Tibial artery (tissue), 4 donors: ENCODE measurements at regions not wholly inside any gene's neighbourhood (a gene's known extent, or its start where the extent isn't known, plus 50 kb on each side); places are given as distances from the start of the nearest gene placed in this dataset.

Source experiments
- DNase-seq, 2 donors: peaks; one replicate each; pipeline ENCODE4 v3.0.0-alpha.2; 2019
- H3K27ac ChIP-seq, 2 donors: fragments of 200-600 bp; sonication (generic) in 1 of 2; 1 replicate in 1 of 2; 2 replicates in 1 of 2; pipeline ENCODE4 v1.5.1; 2018 to 2019; ENCODE audit warnings: mild to moderate bottlenecking in 1 of 2
- H3K27me3 ChIP-seq, 2 donors: fragments of 200-600 bp; sonication (generic) in 1 of 2; one replicate each; pipeline versions ENCODE4 v1.5.1 to v1.6.0; 2016 to 2019
- H3K36me3 ChIP-seq, 3 donors: fragments of 200-600 bp; sonication (generic) in 2 of 3; one replicate each; pipeline ENCODE4 v1.5.1; 2016 to 2019; ENCODE audit warnings: mild to moderate bottlenecking in 2 of 3
- H3K4me1 ChIP-seq, 4 donors: fragments of 200-600 bp; sonication (generic) in 2 of 4; 1 replicate in 3 of 4; 2 replicates in 1 of 4; pipeline ENCODE4 v1.5.1; 2016 to 2019
- H3K4me3 ChIP-seq, 2 donors: fragments of 200-600 bp; sonication (generic) in 1 of 2; 1 replicate in 1 of 2; 2 replicates in 1 of 2; pipeline ENCODE4 v1.5.1; 2018 to 2019; ENCODE audit warnings: mild to moderate bottlenecking in 2 of 2
- H3K9me3 ChIP-seq, 3 donors: fragments of 200-600 bp; sonication (generic) in 1 of 3; one replicate each; pipeline ENCODE4 v1.5.1; 2016 to 2019
- CTCF ChIP-seq, 2 experiments: fragments of 200-600 bp in 1 of 2; fragments of 450-650 bp in 1 of 2; IDR thresholded peaks; one replicate each; pipeline ENCODE4 v1.5.1; 2017 to 2019; ENCODE audit warnings: antibody characterized with exemption in 2 of 2, mild to moderate bottlenecking in 1 of 2, moderate library complexity in 1 of 2
- intact Hi-C: fragments of 100-400 bp; cut with DNase I; formaldehyde crosslinking; loops from one replicate; pipeline ENCODE4 v1.15.0; 2023; ENCODE audit warnings: low total_unique reads

- peaks cover 0 to 29% (median 24%) of the 10 kb centered on the region in 3 donors for H3K9me3 ChIP-seq
- H3K36me3 ChIP-seq, result no peaks in the 10 kb centered on the region
- H3K4me1 ChIP-seq, result no peaks in the 10 kb centered on the region
- no peak for TF ChIP-seq CTCF (IDR thresholded peaks at IDR 0.05)
- DNase-seq, result no peak
- H3K27me3 ChIP-seq, result no peaks in the 10 kb centered on the region
- H3K4me3 ChIP-seq, result no peak overlapping the region
- intact Hi-C loops, result no loop called here
- H3K27ac ChIP-seq, result no peak overlapping the region
Measured at GRCh38 chr2:167451496-167452289, 563.4 kb downstream of the XIRP2 start.

- intact Hi-C loops, result no loop called here
Measured at GRCh38 chr2:167450364-167450763, 562.1 kb downstream of the XIRP2 start.

GRCh38 chr2:167440382-167440781 is 552.1 kb downstream of the XIRP2 start:
- H3K4me3 ChIP-seq, result no peak overlapping the region
- TF ChIP-seq CTCF (IDR thresholded peaks at IDR 0.05), result no peak
- H3K27me3 ChIP-seq, result no peaks in the 10 kb centered on the region
- intact Hi-C loops, result no loop called here
- H3K27ac ChIP-seq, result no peak overlapping the region
- no peaks in the 10 kb centered on the region for H3K4me1 ChIP-seq
- no peaks in the 10 kb centered on the region for H3K36me3 ChIP-seq
- DNase-seq, result no peak
- no peaks in the 10 kb centered on the region for H3K9me3 ChIP-seq

More at GRCh38 chr2:167450364-167450763, 562.1 kb downstream of the XIRP2 start:
- Histone ChIP-seq H3K27me3 (no peaks in the 10 kb centered on the region), H3K4me3 (no peak overlapping the region), H3K4me1 (no peaks in the 10 kb centered on the region), H3K27ac (no peak overlapping the region), H3K9me3 (peaks cover 0 to 29% (median 24%) of the 10 kb centered on the region in 3 donors), H3K36me3 (no peaks in the 10 kb centered on the region)
- no peak for DNase-seq
- TF ChIP-seq CTCF (IDR thresholded peaks at IDR 0.05), result no peak

GRCh38 chr2:167438206-167438605 is 549.9 kb downstream of the XIRP2 start:
- Histone ChIP-seq H3K9me3 (no peaks in the 10 kb centered on the region), H3K27ac (no peak overlapping the region), H3K4me1 (no peaks in the 10 kb centered on the region), H3K36me3 (no peaks in the 10 kb centered on the region), H3K4me3 (no peak overlapping the region), H3K27me3 (no peaks in the 10 kb centered on the region)
- no peak for DNase-seq
- intact Hi-C loops, result no loop called here
- TF ChIP-seq CTCF (IDR thresholded peaks at IDR 0.05), result no peak

GRCh38 chr2:167431949-167432348 is 543.7 kb downstream of the XIRP2 start:
- Histone ChIP-seq H3K27me3 (no peaks in the 10 kb centered on the region), H3K4me3 (no peak overlapping the region), H3K9me3 (no peaks in the 10 kb centered on the region), H3K27ac (no peak overlapping the region), H3K36me3 (no peaks in the 10 kb centered on the region), H3K4me1 (no peaks in the 10 kb centered on the region)
- no peak for TF ChIP-seq CTCF (IDR thresholded peaks at IDR 0.05)
- intact Hi-C loops, result no loop called here
- DNase-seq, result no peak
